PC-9 (cell line): ENCODE measurements at regions not wholly inside any gene's neighbourhood (a gene's known extent, or its start where the extent isn't known, plus 50 kb on each side); places are given as distances from the start of the nearest gene placed in this dataset.

Source experiments
- CTCF ChIP-seq: fragments of 200-600 bp; sonication (generic); conservative IDR thresholded peaks from 2 replicates; pipeline ENCODE4 v1.6.1; 2017; ENCODE audit warnings: mixed run types, antibody characterized with exemption, mild to moderate bottlenecking, moderate library complexity
- EZH2 ChIP-seq: fragments of 200-600 bp; sonication (generic); IDR thresholded peaks from 2 replicates; pipeline ENCODE4 v1.8.0; 2017; ENCODE audit warnings: antibody characterized with exemption, low read depth

GRCh38 chr1:229749992-229750391, 123.9 kb downstream of the URB2 start:
- TF ChIP-seq CTCF (no peak), EZH2 (no peak)
